Tibial nerve (tissue), 4 donors: ENCODE measurements at regions not wholly inside any gene's neighbourhood (a gene's known extent, or its start where the extent isn't known, plus 50 kb on each side); places are given as distances from the start of the nearest gene placed in this dataset.

Experiments
- EP300 ChIP-seq, 2 donors: sonication (generic); formaldehyde crosslinking; IDR thresholded peaks; one replicate each; pipeline ENCODE4 v1.6.1; 2017; ENCODE audit warnings: antibody characterized with exemption in 2 of 2, mild to moderate bottlenecking in 1 of 2
- POLR2A ChIP-seq, 2 donors: fragments of 450-650 bp; IDR thresholded peaks; one replicate each; pipeline ENCODE4 v1.6.1; 2017; ENCODE audit warnings: antibody characterized with exemption in 2 of 2, mild to moderate bottlenecking in 2 of 2, moderate library complexity in 2 of 2
- TF ChIP-seq, protein P1 (sequence below), 5 experiments: fragments of 200-600 bp in 3 of 5; fragments of 450-650 bp in 2 of 5; sonication (generic) in 3 of 5; IDR thresholded peaks; one replicate each; pipeline ENCODE4 v1.5.1; 2016 to 2019; ENCODE audit warnings: antibody characterized with exemption in 5 of 5, mild to moderate bottlenecking in 3 of 5, moderate library complexity in 2 of 5

- TF ChIP-seq, protein P1, sequence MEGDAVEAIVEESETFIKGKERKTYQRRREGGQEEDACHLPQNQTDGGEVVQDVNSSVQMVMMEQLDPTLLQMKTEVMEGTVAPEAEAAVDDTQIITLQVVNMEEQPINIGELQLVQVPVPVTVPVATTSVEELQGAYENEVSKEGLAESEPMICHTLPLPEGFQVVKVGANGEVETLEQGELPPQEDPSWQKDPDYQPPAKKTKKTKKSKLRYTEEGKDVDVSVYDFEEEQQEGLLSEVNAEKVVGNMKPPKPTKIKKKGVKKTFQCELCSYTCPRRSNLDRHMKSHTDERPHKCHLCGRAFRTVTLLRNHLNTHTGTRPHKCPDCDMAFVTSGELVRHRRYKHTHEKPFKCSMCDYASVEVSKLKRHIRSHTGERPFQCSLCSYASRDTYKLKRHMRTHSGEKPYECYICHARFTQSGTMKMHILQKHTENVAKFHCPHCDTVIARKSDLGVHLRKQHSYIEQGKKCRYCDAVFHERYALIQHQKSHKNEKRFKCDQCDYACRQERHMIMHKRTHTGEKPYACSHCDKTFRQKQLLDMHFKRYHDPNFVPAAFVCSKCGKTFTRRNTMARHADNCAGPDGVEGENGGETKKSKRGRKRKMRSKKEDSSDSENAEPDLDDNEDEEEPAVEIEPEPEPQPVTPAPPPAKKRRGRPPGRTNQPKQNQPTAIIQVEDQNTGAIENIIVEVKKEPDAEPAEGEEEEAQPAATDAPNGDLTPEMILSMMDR (IDR thresholded peaks at IDR 0.05): no peak
- TF ChIP-seq POLR2A (IDR thresholded peaks at IDR 0.05): no peak
- no peak for TF ChIP-seq EP300 (IDR thresholded peaks at IDR 0.05)
These were observed 332.9 kb downstream of the PTEN start for GRCh38 chr10:88196291-88196690.
